Nephron progenitor cell (in vitro differentiated cells): ENCODE measurements at regions not wholly inside any gene's neighbourhood (a gene's known extent, or its start where the extent isn't known, plus 50 kb on each side); places are given as distances from the start of the nearest gene placed in this dataset.
A peak's percentile ranks its signal among the peaks of the same experiment; 100 is the strongest.

Experiments
- DNase-seq: peaks from one replicate; pipeline ENCODE4 v3.0.0; 2021
- H3K27ac Mint-ChIP-seq: 2 replicates; pipeline ENCODE4 v1.8.0; 2021; ENCODE audit warnings: mild to moderate bottlenecking, moderate library complexity, mixed read lengths
- H3K27me3 Mint-ChIP-seq: 2 replicates; pipeline ENCODE4 v1.8.0; 2021; ENCODE audit warnings: mild to moderate bottlenecking, low read depth, mixed read lengths; ENCODE audit not compliant: poor library complexity
- H3K36me3 Mint-ChIP-seq: 2 replicates; pipeline ENCODE4 v1.8.0; 2021; ENCODE audit warnings: low read depth, mixed read lengths
- H3K4me1 Mint-ChIP-seq: 2 replicates; pipeline ENCODE4 v1.8.0; 2021; ENCODE audit warnings: mixed read lengths
- H3K4me3 Mint-ChIP-seq: 2 replicates; pipeline ENCODE4 v1.8.0; 2021; ENCODE audit warnings: mild to moderate bottlenecking, moderate library complexity, mixed read lengths
- H3K9me3 Mint-ChIP-seq: 2 replicates; pipeline ENCODE4 v1.8.0; 2021; ENCODE audit warnings: mild to moderate bottlenecking, moderate library complexity, mixed read lengths
- TF ChIP-seq, protein P1 (sequence below): fragments of 200-600 bp; sonication (generic); IDR thresholded peaks from 2 replicates; pipeline ENCODE4 v1.5.0; 2021; ENCODE audit warnings: antibody characterized with exemption

GRCh38 chr2:136531731-136532130 lies 233.6 kb upstream of the THSD7B start:
- Mint-ChIP-seq H3K4me1 (no peaks in the 10 kb centered on the region), H3K9me3 (no peaks in the 10 kb centered on the region), H3K27ac (no peak overlapping the region), H3K27me3 (peaks cover 7% of the 10 kb centered on the region), H3K36me3 (no peaks in the 10 kb centered on the region), H3K4me3 (no peak overlapping the region)
- no peak for DNase-seq
- TF ChIP-seq, protein P1, sequence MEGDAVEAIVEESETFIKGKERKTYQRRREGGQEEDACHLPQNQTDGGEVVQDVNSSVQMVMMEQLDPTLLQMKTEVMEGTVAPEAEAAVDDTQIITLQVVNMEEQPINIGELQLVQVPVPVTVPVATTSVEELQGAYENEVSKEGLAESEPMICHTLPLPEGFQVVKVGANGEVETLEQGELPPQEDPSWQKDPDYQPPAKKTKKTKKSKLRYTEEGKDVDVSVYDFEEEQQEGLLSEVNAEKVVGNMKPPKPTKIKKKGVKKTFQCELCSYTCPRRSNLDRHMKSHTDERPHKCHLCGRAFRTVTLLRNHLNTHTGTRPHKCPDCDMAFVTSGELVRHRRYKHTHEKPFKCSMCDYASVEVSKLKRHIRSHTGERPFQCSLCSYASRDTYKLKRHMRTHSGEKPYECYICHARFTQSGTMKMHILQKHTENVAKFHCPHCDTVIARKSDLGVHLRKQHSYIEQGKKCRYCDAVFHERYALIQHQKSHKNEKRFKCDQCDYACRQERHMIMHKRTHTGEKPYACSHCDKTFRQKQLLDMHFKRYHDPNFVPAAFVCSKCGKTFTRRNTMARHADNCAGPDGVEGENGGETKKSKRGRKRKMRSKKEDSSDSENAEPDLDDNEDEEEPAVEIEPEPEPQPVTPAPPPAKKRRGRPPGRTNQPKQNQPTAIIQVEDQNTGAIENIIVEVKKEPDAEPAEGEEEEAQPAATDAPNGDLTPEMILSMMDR, result no peak

DNA sequence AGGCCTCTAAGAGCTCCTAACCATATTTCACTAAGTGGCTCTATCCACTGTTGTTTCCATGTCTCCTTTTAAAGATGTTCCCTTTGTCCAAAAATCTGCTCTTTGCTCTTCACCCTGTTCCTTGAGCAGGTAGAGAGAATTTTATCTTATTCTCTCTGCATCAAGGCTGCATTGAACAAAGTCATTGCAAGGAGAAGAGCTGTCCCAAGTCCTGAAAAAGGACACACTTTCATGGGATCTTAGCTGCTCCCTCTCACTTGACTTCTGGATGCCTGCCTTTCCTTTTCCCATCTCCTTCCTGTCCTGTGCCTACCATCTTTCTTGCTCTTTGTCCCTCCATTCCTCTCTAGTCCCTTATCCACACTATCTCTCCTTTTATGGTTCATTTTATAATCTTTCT lies 235.2 kb upstream of the THSD7B start:
- Mint-ChIP-seq H3K4me1 (no peaks in the 10 kb centered on the region), H3K4me3 (no peak overlapping the region), H3K27me3 (peaks cover 14% of the 10 kb centered on the region), H3K27ac (no peak overlapping the region), H3K9me3 (no peaks in the 10 kb centered on the region), H3K36me3 (no peaks in the 10 kb centered on the region)
- no peak for DNase-seq
- TF ChIP-seq, protein P1, result no peak

GRCh38 chr2:136527560-136527959 lies 237.8 kb upstream of the THSD7B start:
- peak; percentile 71 for DNase-seq
- no peak overlapping the region for H3K4me3 Mint-ChIP-seq
- H3K27me3 Mint-ChIP-seq, result peaks cover 20% of the 10 kb centered on the region
- no peaks in the 10 kb centered on the region for H3K36me3 Mint-ChIP-seq
- no peak overlapping the region for H3K27ac Mint-ChIP-seq
- H3K9me3 Mint-ChIP-seq, result no peaks in the 10 kb centered on the region
- H3K4me1 Mint-ChIP-seq, result no peaks in the 10 kb centered on the region
- TF ChIP-seq, protein P1, result no peak

GRCh38 chr2:136522724-136523123 lies 242.6 kb upstream of the THSD7B start:
- Mint-ChIP-seq H3K36me3 (no peaks in the 10 kb centered on the region), H3K27ac (no peak overlapping the region), H3K9me3 (no peaks in the 10 kb centered on the region), H3K4me1 (no peaks in the 10 kb centered on the region), H3K4me3 (no peak overlapping the region), H3K27me3 (peaks cover 26% of the 10 kb centered on the region)
- DNase-seq, result no peak
- TF ChIP-seq, protein P1, result no peak

DNA sequence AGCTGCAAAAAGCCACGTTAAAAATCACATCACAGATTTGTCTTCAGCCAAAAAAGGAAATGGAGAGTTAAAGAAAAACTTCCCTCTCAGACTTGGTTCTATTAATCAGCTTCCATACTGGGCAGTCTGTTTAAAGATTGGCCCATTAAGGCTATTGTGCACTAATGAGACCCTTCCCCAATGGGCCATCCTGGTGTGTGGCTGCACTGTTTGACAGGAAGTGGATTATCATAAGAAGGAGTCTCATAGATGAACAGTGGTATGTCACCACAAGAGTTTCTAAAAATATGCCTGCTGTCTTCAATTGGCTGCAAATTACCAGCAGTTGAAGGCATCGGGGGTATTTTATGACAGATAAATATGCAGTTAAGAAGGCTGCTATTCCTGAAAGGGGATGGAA lies 247.6 kb upstream of the THSD7B start:
- H3K4me3 Mint-ChIP-seq, result no peak overlapping the region
- no peaks in the 10 kb centered on the region for H3K4me1 Mint-ChIP-seq
- TF ChIP-seq, protein P1, result no peak
- H3K9me3 Mint-ChIP-seq, result no peaks in the 10 kb centered on the region
- no peaks in the 10 kb centered on the region for H3K36me3 Mint-ChIP-seq
- H3K27ac Mint-ChIP-seq, result no peak overlapping the region
- DNase-seq, result no peak
- peaks cover 19% of the 10 kb centered on the region for H3K27me3 Mint-ChIP-seq

DNA sequence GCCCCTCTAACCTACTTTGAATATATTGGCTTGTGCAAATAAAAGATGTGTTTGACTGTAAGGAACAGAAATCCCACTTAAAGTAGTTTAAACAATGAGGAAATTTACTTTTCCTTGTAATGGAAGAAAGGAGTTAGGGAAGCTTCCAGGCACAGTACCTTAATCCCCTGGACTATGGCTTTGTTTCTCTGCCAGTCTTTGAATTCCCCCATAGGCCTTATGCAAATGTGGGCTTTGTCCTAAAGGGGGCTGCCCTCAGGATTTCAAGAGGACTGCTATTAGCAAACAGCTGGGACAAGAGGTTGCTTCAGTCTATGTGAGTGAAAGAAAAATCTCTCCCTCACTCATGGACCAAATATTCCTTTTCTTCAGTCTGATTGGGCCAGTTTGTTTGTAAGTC lies 255.1 kb upstream of the THSD7B start:
- no peaks in the 10 kb centered on the region for H3K36me3 Mint-ChIP-seq
- TF ChIP-seq, protein P1, result no peak
- no peaks in the 10 kb centered on the region for H3K4me1 Mint-ChIP-seq
- no peaks in the 10 kb centered on the region for H3K9me3 Mint-ChIP-seq
- no peak overlapping the region for H3K4me3 Mint-ChIP-seq
- no peak overlapping the region for H3K27ac Mint-ChIP-seq
- no peak for DNase-seq
- H3K27me3 Mint-ChIP-seq, result peaks cover 21% of the 10 kb centered on the region
